GM23248 (cell line): ENCODE measurements at regions not wholly inside any gene's neighbourhood (a gene's known extent, or its start where the extent isn't known, plus 50 kb on each side); places are given as distances from the start of the nearest gene placed in this dataset.

Experiments
- DNase-seq: peaks from one replicate; pipeline ENCODE4 v3.0.0-alpha.2; 2015
- H2AFZ ChIP-seq: fragments of 200-600 bp; sonication (generic); 2 replicates; pipeline ENCODE4 v1.6.1; 2016; ENCODE audit warnings: antibody characterized with exemption
- H3F3A ChIP-seq: fragments of 200-600 bp; sonication (generic); 2 replicates; pipeline ENCODE4 v1.6.1; 2016; ENCODE audit warnings: mild to moderate bottlenecking, antibody characterized with exemption, mixed run types; ENCODE audit not compliant: insufficient read depth
- H3K27ac ChIP-seq: fragments of 200-600 bp; sonication (generic); 2 replicates; pipeline ENCODE4 v1.5.1; 2016; ENCODE audit warnings: mild to moderate bottlenecking
- H3K27me3 ChIP-seq: fragments of 200-600 bp; sonication (generic); replicated peaks from 2 replicates; pipeline ENCODE4 v1.6.1; 2016; ENCODE audit warnings: mild to moderate bottlenecking; ENCODE audit not compliant: insufficient read depth
- H3K36me3 ChIP-seq: fragments of 200-600 bp; sonication (generic); 2 replicates; pipeline ENCODE4 v1.6.1; 2016; ENCODE audit warnings: low read depth, mild to moderate bottlenecking
- H3K4me1 ChIP-seq: fragments of 200-600 bp; sonication (generic); 2 replicates; pipeline ENCODE4 v1.6.1; 2016; ENCODE audit warnings: mild to moderate bottlenecking; ENCODE audit not compliant: insufficient read depth
- H3K4me2 ChIP-seq: fragments of 200-600 bp; sonication (generic); one replicate; pipeline ENCODE4 v1.6.1; 2016; ENCODE audit warnings: mild to moderate bottlenecking; ENCODE audit not compliant: unreplicated experiment
- H3K4me3 ChIP-seq: fragments of 200-600 bp; sonication (generic); 2 replicates; pipeline ENCODE4 v1.5.1; 2016; ENCODE audit warnings: mild to moderate bottlenecking
- H3K79me2 ChIP-seq: fragments of 200-600 bp; sonication (generic); 2 replicates; pipeline ENCODE4 v1.6.1; 2016; ENCODE audit warnings: mild to moderate bottlenecking; ENCODE audit not compliant: insufficient read depth
- H3K9ac ChIP-seq: fragments of 200-600 bp; sonication (generic); 2 replicates; pipeline ENCODE4 v1.6.1; 2016; ENCODE audit warnings: mild to moderate bottlenecking
- H3K9me2 ChIP-seq: fragments of 200-600 bp; sonication (generic); 2 replicates; pipeline ENCODE4 v1.6.1; 2016; ENCODE audit warnings: mixed run types, mild to moderate bottlenecking, moderate library complexity; ENCODE audit not compliant: insufficient read depth
- H3K9me3 ChIP-seq: fragments of 200-600 bp; sonication (generic); one replicate; pipeline ENCODE4 v1.6.1; 2017; ENCODE audit warnings: low read depth
- H4K20me1 ChIP-seq: fragments of 200-600 bp; sonication (generic); 2 replicates; pipeline ENCODE4 v1.6.0; 2016; ENCODE audit not compliant: insufficient read depth
- EZH2 ChIP-seq: fragments of 200-600 bp; sonication (generic); IDR thresholded peaks from 2 replicates; pipeline ENCODE4 v1.6.1; 2018; ENCODE audit warnings: antibody characterized with exemption, mild to moderate bottlenecking; ENCODE audit not compliant: insufficient read depth, poor library complexity, severe bottlenecking
- EZH2phosphoT487 ChIP-seq: fragments of 200-600 bp; sonication (generic); IDR thresholded peaks from 2 replicates; pipeline ENCODE4 v1.6.1; 2018; ENCODE audit warnings: antibody characterized with exemption, moderate library complexity, mild to moderate bottlenecking, low read depth; ENCODE audit not compliant: insufficient read depth
- WGBS, 2 experiments: methylation state at CpG; one replicate each; pipeline ENCODE4 v1.1.6; 2015 to 2017; ENCODE audit warnings: low lambda C conversion rate in 2 of 2, low coverage in 1 of 2; ENCODE audit errors: missing lambda C conversion rate in 2 of 2; 5-methylcytosine and 5-hydroxymethylcytosine counted together
- in situ Hi-C: fragments of 300-500 bp; cut with MboI; formaldehyde crosslinking; loops from 2 replicates; pipeline ENCODE4 v1.15.0; 2020

DNA sequence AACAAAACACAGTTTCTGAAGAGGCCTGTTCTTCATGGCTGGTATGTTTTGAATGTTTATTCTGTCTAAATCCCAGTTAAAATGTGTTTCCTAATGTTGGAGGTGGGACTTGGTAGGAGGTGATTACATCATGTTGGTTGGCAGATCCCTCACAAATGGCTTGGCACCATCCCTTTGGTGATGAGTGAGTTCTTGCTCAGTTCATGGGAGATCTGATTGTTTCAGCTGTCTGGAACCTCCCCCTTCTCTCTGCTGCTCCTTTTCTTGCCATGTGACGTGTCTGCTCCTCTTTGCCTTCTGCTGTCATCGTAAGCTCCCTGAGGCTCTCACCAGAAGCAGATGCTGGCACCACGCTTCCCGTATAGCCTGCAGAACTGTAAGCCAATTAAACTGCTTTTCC lies 383.6 kb upstream of the TPK1 start:
- H4K20me1 ChIP-seq: no peaks in the 10 kb centered on the region
- no peak for DNase-seq
- WGBS, 2 experiments: 4 to 8% methylated on average over 4 of the region's 4 CpGs

DNA sequence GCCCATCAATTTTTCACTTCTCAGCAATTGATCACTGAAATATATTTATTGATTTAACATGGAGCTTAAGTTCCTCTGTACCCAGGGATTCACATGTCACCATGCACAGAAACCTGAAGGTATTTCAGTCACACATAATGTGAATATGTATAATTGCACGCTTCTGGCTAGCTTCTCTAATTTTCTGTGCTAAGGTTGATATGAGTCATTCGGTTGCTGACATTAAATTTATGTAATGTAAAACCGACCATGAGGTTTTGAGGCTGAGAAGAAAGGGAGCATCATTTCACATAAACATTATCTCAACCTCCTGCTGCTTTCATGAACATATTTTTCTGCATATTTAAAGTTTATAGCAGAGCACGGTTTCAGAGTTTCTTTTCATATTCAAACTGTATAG lies 381.0 kb upstream of the TPK1 start:
- Histone ChIP-seq H3K9ac (no peak overlapping the region), H3K4me1 (no peaks in the 10 kb centered on the region), H3K79me2 (no peaks in the 10 kb centered on the region), H3K27me3 (no peaks in the 10 kb centered on the region), H2AFZ (no peak overlapping the region), H3K4me2 (no peak overlapping the region), H3K36me3 (no peaks in the 10 kb centered on the region), H3K9me2 (no peaks in the 10 kb centered on the region), H3K27ac (no peak overlapping the region), H3K4me3 (no peak overlapping the region), H3F3A (no peaks in the 10 kb centered on the region), H4K20me1 (no peaks in the 10 kb centered on the region), H3K9me3 (no peaks in the 10 kb centered on the region)
- WGBS, 2 experiments: 7 to 8% methylated on average over 4 of the region's 4 CpGs
- TF ChIP-seq EZH2: no peak
- TF ChIP-seq EZH2phosphoT487: no peak
- DNase-seq: no peak
- in situ Hi-C loops: no loop called here

More for the DNA sequence above, 383.6 kb upstream of the TPK1 start:
- Histone ChIP-seq H3K9me3 (peaks cover 6% of the 10 kb centered on the region), H3K27ac (no peak overlapping the region), H3K9me2 (no peaks in the 10 kb centered on the region), H3K79me2 (no peaks in the 10 kb centered on the region), H3F3A (no peaks in the 10 kb centered on the region), H2AFZ (no peak overlapping the region), H3K4me3 (no peak overlapping the region), H3K36me3 (no peaks in the 10 kb centered on the region), H3K4me1 (no peaks in the 10 kb centered on the region), H3K4me2 (no peak overlapping the region), H3K27me3 (no peaks in the 10 kb centered on the region), H3K9ac (no peak overlapping the region)
- in situ Hi-C loops: no loop called here
- TF ChIP-seq EZH2 (no peak), EZH2phosphoT487 (no peak)

DNA sequence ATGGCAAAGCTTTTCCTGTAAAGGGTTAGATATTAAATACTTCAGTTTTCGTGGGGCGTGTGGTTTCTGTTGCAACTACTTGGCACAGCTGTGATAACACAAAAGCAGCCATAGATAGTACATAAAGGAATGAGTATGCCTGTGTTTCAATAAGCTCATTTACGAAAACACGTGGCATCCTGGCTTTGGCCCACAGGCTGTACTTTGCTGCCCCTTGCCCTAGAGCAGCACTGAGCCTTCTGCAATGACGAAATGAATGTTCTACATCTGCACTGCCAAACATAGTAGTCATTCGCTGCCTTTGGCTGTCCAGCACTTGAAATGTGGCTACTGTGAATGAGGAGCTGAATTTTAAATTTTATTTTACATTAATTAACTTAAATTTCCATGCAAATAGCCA lies 376.2 kb upstream of the TPK1 start:
- TF ChIP-seq EZH2: no peak
- TF ChIP-seq EZH2phosphoT487: no peak
- Histone ChIP-seq H2AFZ (no peak overlapping the region), H3K79me2 (no peaks in the 10 kb centered on the region), H3K4me2 (no peak overlapping the region), H4K20me1 (no peaks in the 10 kb centered on the region), H3K4me1 (no peaks in the 10 kb centered on the region), H3K4me3 (no peak overlapping the region), H3K9me2 (no peaks in the 10 kb centered on the region), H3K27me3 (no peaks in the 10 kb centered on the region), H3K36me3 (no peaks in the 10 kb centered on the region), H3K9me3 (no peaks in the 10 kb centered on the region), H3F3A (no peaks in the 10 kb centered on the region), H3K27ac (no peak overlapping the region), H3K9ac (no peak overlapping the region)
- no peak for DNase-seq
- in situ Hi-C loops: no loop called here
- WGBS, 2 experiments: 1 to 3% methylated on average over 6 of the region's 6 CpGs

DNA sequence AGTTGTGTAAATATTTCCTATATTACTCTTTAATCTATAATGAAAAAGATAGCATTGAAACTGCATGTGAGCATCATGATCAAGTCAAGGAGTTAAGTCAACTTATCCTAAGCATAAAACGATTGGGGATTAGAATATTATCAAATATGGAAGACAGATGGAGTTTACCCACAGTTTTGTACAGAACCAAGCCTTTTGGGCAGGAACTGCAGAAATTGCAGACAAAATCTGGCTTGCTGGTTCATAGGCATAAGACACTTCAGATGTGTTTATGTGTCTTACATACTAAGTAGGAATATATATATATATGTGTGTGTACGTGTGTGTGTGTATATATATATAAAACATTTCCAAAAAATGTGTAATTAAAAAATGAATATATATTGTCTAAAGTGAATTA lies 375.4 kb upstream of the TPK1 start:
- Histone ChIP-seq H3K4me2 (no peak overlapping the region), H2AFZ (no peak overlapping the region), H3K4me3 (no peak overlapping the region), H3F3A (no peaks in the 10 kb centered on the region), H4K20me1 (no peaks in the 10 kb centered on the region), H3K4me1 (no peaks in the 10 kb centered on the region), H3K27me3 (no peaks in the 10 kb centered on the region), H3K36me3 (no peaks in the 10 kb centered on the region), H3K27ac (no peak overlapping the region), H3K9me2 (no peaks in the 10 kb centered on the region), H3K9ac (no peak overlapping the region), H3K9me3 (no peaks in the 10 kb centered on the region), H3K79me2 (no peaks in the 10 kb centered on the region)
- TF ChIP-seq EZH2phosphoT487: no peak
- no peak for TF ChIP-seq EZH2
- DNase-seq: no peak
- WGBS, 2 experiments: 7 to 8% methylated on average over 2 of the region's 2 CpGs
- in situ Hi-C loops: no loop called here

DNA sequence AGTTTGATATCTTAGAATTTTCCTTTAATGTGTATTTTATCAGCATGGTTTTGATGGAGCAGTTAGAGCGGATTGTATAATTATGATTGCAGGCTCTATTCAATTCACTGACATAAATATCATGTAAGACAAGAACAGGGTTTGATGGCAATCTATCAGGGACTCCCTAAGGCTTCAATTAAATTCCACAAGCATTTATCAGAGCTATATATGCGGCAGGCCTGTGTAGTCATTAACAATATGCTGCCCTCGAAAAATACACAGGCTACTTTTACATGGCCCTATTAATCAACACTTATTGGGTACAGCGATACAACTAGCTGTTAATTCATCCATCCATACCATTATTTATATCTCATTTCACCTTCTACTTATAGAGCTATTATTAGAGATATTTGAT lies 358.1 kb upstream of the TPK1 start:
- no peak overlapping the region for H3K4me3 ChIP-seq
- TF ChIP-seq EZH2phosphoT487 (no peak), EZH2 (no peak)
- no peaks in the 10 kb centered on the region for H3K9me2 ChIP-seq
- no peaks in the 10 kb centered on the region for H3K27me3 ChIP-seq
- H3K4me2 ChIP-seq: no peak overlapping the region
- in situ Hi-C loops: no loop called here
- H2AFZ ChIP-seq: no peak overlapping the region
- no peak overlapping the region for H3K9ac ChIP-seq
- no peak for DNase-seq
- H3K36me3 ChIP-seq: no peaks in the 10 kb centered on the region
- H3K4me1 ChIP-seq: no peaks in the 10 kb centered on the region
- WGBS, 2 experiments: 16 to 17% methylated on average over 4 of the region's 4 CpGs
- no peaks in the 10 kb centered on the region for H3F3A ChIP-seq
- no peaks in the 10 kb centered on the region for H3K79me2 ChIP-seq
- H3K9me3 ChIP-seq: no peaks in the 10 kb centered on the region
- no peaks in the 10 kb centered on the region for H4K20me1 ChIP-seq
- no peak overlapping the region for H3K27ac ChIP-seq
